Vagina (tissue), 2 donors: ENCODE measurements at regions not wholly inside any gene's neighbourhood (a gene's known extent, or its start where the extent isn't known, plus 50 kb on each side); places are given as distances from the start of the nearest gene placed in this dataset.
"Not testable (repeated sequence)": the region's sequence is repeated elsewhere in the genome, so short reads cannot be mapped to it uniquely, and the experiment has no call there.

ENCODE experiments used
- CTCF ChIP-seq, 3 experiments: fragments of 450-650 bp in 2 of 3; fragments of 200-600 bp in 1 of 3; sonication (generic) in 1 of 3; IDR thresholded peaks; one replicate each; pipeline ENCODE4 v1.5.1; 2017 to 2019; ENCODE audit warnings: antibody characterized with exemption in 3 of 3, mild to moderate bottlenecking in 2 of 3, moderate library complexity in 2 of 3
- POLR2A ChIP-seq, 2 donors: fragments of 450-650 bp; IDR thresholded peaks; one replicate each; pipeline ENCODE4 v1.6.1; 2017; ENCODE audit warnings: antibody characterized with exemption in 2 of 2, mild to moderate bottlenecking in 2 of 2, moderate library complexity in 2 of 2
- POLR2AphosphoS5 ChIP-seq, 2 donors: sonication (generic); formaldehyde crosslinking; IDR thresholded peaks; one replicate each; pipeline ENCODE4 v1.9.0; 2017; ENCODE audit warnings: antibody characterized with exemption in 2 of 2, mild to moderate bottlenecking in 2 of 2, low read depth in 1 of 2; ENCODE audit not compliant: insufficient read depth in 1 of 2

GRCh38 chr7:86375602-86376001, 268.1 kb upstream of the GRM3 start:
- not testable (repeated sequence) for TF ChIP-seq CTCF (IDR thresholded peaks at IDR 0.05); POLR2AphosphoS5 (IDR thresholded peaks at IDR 0.05; ENCODE audit: insufficient read depth in 1 of 2, low read depth in 1 of 2); POLR2A (IDR thresholded peaks at IDR 0.05)
